Fibroblast of lung (primary cell): ENCODE measurements at regions not wholly inside any gene's neighbourhood (a gene's known extent, or its start where the extent isn't known, plus 50 kb on each side); places are given as distances from the start of the nearest gene placed in this dataset.

Source experiments
- EZH2 ChIP-seq: IDR thresholded peaks from 2 replicates; pipeline ENCODE4 v1.5.1; 2012; ENCODE audit warnings: low read length, control low read depth, mild to moderate bottlenecking; ENCODE audit errors: missing control alignments
- TF ChIP-seq, protein P1 (sequence below), 2 donors: IDR thresholded peaks in 1 of 2; conservative IDR thresholded peaks in 1 of 2; 1 replicate in 1 of 2; 2 replicates in 1 of 2; pipeline ENCODE4 v1.5.1; 2011 to 2012; ENCODE audit warnings: low read length in 2 of 2, control low read depth in 1 of 2, inconsistent platforms in 1 of 2, low read depth in 1 of 2, mild to moderate bottlenecking in 1 of 2

DNA sequence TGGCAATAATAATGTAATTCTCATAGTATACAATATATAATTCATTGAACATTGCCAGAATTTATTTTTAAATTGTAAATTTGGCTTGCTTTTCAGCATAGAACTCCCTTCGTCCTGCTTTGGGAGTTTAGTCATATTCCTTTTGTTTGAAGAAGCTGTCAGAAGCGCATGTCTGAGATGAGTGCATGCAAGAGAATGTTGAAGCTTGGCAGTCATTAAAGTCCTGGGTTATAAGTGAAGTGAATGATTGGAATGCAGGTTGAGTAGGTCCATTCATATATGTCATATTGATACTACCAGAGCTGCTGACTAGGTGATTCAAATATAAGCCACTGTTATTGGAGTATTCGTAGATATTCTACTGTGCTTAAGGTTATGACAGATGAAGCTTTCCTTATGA is 243.6 kb upstream of the MDFIC2 start:
- TF ChIP-seq, protein P1, sequence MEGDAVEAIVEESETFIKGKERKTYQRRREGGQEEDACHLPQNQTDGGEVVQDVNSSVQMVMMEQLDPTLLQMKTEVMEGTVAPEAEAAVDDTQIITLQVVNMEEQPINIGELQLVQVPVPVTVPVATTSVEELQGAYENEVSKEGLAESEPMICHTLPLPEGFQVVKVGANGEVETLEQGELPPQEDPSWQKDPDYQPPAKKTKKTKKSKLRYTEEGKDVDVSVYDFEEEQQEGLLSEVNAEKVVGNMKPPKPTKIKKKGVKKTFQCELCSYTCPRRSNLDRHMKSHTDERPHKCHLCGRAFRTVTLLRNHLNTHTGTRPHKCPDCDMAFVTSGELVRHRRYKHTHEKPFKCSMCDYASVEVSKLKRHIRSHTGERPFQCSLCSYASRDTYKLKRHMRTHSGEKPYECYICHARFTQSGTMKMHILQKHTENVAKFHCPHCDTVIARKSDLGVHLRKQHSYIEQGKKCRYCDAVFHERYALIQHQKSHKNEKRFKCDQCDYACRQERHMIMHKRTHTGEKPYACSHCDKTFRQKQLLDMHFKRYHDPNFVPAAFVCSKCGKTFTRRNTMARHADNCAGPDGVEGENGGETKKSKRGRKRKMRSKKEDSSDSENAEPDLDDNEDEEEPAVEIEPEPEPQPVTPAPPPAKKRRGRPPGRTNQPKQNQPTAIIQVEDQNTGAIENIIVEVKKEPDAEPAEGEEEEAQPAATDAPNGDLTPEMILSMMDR (conservative IDR thresholded peaks at IDR 0.05 in 1 of 2, IDR thresholded peaks at IDR 0.05 in 1 of 2; ENCODE audit: low read depth in 1 of 2, low read length in 2 of 2): no peak
- TF ChIP-seq EZH2: no peak
